ENCODE measurements at regions not wholly inside any gene's neighbourhood (a gene's known extent, or its start where the extent isn't known, plus 50 kb on each side); places are given as distances from the start of the nearest gene placed in this dataset.

DNA sequence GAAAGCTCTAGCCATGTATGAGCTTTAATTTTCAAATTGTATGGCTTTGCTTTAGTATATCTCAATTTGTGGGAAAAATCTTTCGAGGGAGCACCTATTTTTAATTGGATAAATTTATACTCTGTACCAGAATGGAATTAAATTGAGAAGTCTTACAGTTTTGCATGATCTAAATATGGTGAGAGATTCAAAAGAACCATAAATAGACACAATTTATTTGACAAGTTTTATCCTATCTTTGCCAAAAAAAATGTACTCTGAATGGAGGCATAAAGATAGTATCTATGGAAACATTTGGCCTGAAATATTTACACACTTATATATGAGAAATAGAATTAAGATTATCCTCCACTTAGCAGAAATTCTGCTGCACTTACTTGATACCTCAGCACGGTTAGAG is 238.4 kb downstream of the NDUFA10 start:
- no peak overlapping the region for H3K4me3 ChIP-seq (replicated peaks; ENCODE audit: insufficient read depth, low read length)
- H3K27me3 ChIP-seq (ENCODE audit: insufficient read depth, poor library complexity, severe bottlenecking): no peaks in the 10 kb centered on the region
- DNase-seq (ENCODE audit: low read depth in 1 of 2, low spot score in 1 of 2): no peak
- TF ChIP-seq GABPA (IDR thresholded peaks at IDR 0.05; ENCODE audit: low read depth): no peak
- no peak overlapping the region for H3K27ac ChIP-seq (replicated peaks)

DNA sequence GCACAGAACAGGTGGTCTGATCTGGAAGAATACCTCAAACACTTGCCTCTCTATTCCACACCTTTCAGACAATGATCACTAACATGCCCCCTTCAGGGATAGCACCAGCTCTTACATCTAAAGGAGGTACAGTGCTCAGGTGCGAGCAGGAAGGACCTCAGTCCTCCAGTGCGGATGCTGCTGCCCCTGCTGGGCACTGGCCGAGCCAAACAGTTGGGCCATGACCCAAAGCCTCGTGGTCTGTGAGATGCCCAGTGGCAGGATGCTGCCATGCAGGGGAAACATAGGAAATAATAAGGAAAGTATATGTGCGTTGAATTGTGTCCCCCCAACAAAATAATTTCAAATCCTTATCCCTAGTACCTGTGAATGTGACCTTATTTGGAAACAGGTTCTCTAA is 243.7 kb downstream of the NDUFA10 start:
- Histone ChIP-seq H3K27ac (replicated peaks) (no peak overlapping the region), H3K27me3 (ENCODE audit: insufficient read depth, poor library complexity, severe bottlenecking) (no peaks in the 10 kb centered on the region), H3K4me3 (replicated peaks; ENCODE audit: insufficient read depth, low read length) (no peak overlapping the region)
- no peak for TF ChIP-seq GABPA (IDR thresholded peaks at IDR 0.05; ENCODE audit: low read depth)
- no peak for TF ChIP-seq POLR2AphosphoS5 (IDR thresholded peaks at IDR 0.05; ENCODE audit: low read depth)
- TF ChIP-seq, protein P1, sequence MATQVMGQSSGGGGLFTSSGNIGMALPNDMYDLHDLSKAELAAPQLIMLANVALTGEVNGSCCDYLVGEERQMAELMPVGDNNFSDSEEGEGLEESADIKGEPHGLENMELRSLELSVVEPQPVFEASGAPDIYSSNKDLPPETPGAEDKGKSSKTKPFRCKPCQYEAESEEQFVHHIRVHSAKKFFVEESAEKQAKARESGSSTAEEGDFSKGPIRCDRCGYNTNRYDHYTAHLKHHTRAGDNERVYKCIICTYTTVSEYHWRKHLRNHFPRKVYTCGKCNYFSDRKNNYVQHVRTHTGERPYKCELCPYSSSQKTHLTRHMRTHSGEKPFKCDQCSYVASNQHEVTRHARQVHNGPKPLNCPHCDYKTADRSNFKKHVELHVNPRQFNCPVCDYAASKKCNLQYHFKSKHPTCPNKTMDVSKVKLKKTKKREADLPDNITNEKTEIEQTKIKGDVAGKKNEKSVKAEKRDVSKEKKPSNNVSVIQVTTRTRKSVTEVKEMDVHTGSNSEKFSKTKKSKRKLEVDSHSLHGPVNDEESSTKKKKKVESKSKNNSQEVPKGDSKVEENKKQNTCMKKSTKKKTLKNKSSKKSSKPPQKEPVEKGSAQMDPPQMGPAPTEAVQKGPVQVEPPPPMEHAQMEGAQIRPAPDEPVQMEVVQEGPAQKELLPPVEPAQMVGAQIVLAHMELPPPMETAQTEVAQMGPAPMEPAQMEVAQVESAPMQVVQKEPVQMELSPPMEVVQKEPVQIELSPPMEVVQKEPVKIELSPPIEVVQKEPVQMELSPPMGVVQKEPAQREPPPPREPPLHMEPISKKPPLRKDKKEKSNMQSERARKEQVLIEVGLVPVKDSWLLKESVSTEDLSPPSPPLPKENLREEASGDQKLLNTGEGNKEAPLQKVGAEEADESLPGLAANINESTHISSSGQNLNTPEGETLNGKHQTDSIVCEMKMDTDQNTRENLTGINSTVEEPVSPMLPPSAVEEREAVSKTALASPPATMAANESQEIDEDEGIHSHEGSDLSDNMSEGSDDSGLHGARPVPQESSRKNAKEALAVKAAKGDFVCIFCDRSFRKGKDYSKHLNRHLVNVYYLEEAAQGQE (IDR thresholded peaks at IDR 0.05; ENCODE audit: insufficient replicate concordance, low read depth): no peak
- TF ChIP-seq SPI1 (IDR thresholded peaks at IDR 0.05; ENCODE audit: borderline replicate concordance, low read depth): no peak
- TF ChIP-seq, protein P2, sequence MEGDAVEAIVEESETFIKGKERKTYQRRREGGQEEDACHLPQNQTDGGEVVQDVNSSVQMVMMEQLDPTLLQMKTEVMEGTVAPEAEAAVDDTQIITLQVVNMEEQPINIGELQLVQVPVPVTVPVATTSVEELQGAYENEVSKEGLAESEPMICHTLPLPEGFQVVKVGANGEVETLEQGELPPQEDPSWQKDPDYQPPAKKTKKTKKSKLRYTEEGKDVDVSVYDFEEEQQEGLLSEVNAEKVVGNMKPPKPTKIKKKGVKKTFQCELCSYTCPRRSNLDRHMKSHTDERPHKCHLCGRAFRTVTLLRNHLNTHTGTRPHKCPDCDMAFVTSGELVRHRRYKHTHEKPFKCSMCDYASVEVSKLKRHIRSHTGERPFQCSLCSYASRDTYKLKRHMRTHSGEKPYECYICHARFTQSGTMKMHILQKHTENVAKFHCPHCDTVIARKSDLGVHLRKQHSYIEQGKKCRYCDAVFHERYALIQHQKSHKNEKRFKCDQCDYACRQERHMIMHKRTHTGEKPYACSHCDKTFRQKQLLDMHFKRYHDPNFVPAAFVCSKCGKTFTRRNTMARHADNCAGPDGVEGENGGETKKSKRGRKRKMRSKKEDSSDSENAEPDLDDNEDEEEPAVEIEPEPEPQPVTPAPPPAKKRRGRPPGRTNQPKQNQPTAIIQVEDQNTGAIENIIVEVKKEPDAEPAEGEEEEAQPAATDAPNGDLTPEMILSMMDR (IDR thresholded peaks at IDR 0.05; ENCODE audit: insufficient read depth, low read length): no peak
- no peak for DNase-seq (ENCODE audit: low read depth in 1 of 2, low spot score in 1 of 2)

DNA sequence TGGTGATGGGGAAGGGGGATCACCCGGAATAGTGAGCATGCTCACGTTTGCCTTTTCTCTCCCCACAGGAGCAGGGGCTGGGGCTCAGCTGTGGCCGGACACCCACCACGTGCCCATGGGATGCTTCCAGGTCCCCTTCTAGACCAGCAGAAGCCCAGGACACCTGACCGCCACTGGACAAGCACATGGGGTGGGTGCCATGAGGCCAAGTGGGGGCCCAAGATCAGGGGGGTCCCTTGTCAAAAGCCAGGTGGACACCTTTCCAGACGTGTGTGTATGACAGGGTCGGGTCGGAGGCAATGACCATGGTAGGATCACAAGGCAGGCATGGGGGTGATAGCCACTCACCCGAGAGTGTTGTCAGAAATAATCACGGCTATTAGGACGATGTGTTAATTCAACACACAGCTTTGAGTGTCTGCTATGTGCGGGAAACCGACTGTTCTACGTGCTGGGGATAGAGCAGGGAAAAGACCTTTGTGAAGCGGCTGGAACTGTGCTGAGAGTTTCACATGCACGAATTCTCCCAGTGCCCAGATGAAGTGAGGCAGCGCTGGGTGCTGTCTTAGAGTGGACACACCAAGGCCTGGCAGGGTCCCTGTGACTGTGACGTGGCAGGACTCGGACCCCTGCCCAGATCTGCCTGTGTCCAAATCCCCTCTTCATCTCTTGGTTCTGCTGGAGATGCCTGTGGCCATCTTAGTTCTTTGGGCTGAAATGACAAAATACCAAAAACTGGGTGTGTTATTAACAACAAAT is 244.7 kb downstream of the NDUFA10 start:
- H3K4me3 ChIP-seq (replicated peaks; ENCODE audit: insufficient read depth, low read length): no peak overlapping the region
- no peaks in the 10 kb centered on the region for H3K27me3 ChIP-seq (ENCODE audit: insufficient read depth, poor library complexity, severe bottlenecking)
- H3K27ac ChIP-seq (replicated peaks): no peak overlapping the region
- no peak for DNase-seq (ENCODE audit: low read depth in 1 of 2, low spot score in 1 of 2)
- TF ChIP-seq GABPA (IDR thresholded peaks at IDR 0.05; ENCODE audit: low read depth): no peak
- TF ChIP-seq POLR2AphosphoS5 (IDR thresholded peaks at IDR 0.05; ENCODE audit: low read depth): no peak
- TF ChIP-seq, protein P2 (IDR thresholded peaks at IDR 0.05; ENCODE audit: insufficient read depth, low read length): no peak
- no peak for TF ChIP-seq SPI1 (IDR thresholded peaks at IDR 0.05; ENCODE audit: borderline replicate concordance, low read depth)
- TF ChIP-seq, protein P1 (IDR thresholded peaks at IDR 0.05; ENCODE audit: insufficient replicate concordance, low read depth): no peak

DNA sequence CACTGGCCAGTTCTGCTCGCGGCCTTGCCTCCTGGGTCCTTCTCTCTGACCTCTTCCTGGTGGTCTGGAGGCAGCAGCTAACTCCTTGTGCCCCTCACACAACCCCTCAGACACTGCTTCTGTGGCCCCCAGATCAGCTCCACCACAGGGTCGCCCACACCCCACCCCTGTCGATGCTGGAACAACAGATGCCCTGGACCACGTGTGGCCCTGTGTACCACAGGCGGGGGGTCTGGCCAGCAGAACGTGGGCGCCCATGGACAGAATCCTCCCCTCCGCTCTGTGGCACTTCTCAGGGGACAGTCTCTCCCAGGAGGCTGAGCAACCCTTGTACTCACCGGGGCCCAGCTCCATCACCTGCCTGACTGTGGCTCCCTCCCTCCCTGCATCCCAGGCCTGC is 245.6 kb downstream of the NDUFA10 start:
- Histone ChIP-seq H3K4me3 (replicated peaks; ENCODE audit: insufficient read depth, low read length) (no peak overlapping the region), H3K27ac (replicated peaks) (no peak overlapping the region), H3K27me3 (ENCODE audit: insufficient read depth, poor library complexity, severe bottlenecking) (no peaks in the 10 kb centered on the region)
- TF ChIP-seq GABPA (IDR thresholded peaks at IDR 0.05; ENCODE audit: low read depth): no peak
- TF ChIP-seq, protein P1 (IDR thresholded peaks at IDR 0.05; ENCODE audit: insufficient replicate concordance, low read depth): no peak
- no peak for DNase-seq (ENCODE audit: low read depth in 1 of 2, low spot score in 1 of 2)
